GM12891 (cell line): ENCODE measurements at regions not wholly inside any gene's neighbourhood (a gene's known extent, or its start where the extent isn't known, plus 50 kb on each side); places are given as distances from the start of the nearest gene placed in this dataset.
"Not testable (repeated sequence)": the region's sequence is repeated elsewhere in the genome, so short reads cannot be mapped to it uniquely, and the experiment has no call there.

ENCODE experiments used
- DNase-seq: peaks from one replicate; pipeline ENCODE4 v3.0.0; 2011; ENCODE audit warnings: low spot score; ENCODE audit not compliant: insufficient read length
- FAIRE-seq: peaks from 2 replicates; lab custom pipeline; 2011; peaks lifted over from hg19 to GRCh38; lab: Jason Lieb, UNC
- PAX5 ChIP-seq: IDR thresholded peaks from 2 replicates; pipeline ENCODE4 v1.6.1; 2011; ENCODE audit warnings: low read length, moderate library complexity, mild to moderate bottlenecking; ENCODE audit not compliant: insufficient read depth, severe bottlenecking
- POLR2A ChIP-seq: IDR thresholded peaks from 2 replicates; pipeline ENCODE4 v1.6.1; 2011; ENCODE audit warnings: low read depth, low read length, control low read depth
- POLR2AphosphoS5 ChIP-seq: IDR thresholded peaks from 2 replicates; pipeline ENCODE4 v1.6.1; 2011; ENCODE audit warnings: low read depth, low read length, control low read depth
- POU2F2 ChIP-seq: IDR thresholded peaks from 2 replicates; pipeline ENCODE4 v1.6.1; 2011; ENCODE audit warnings: low read depth, mild to moderate bottlenecking, control low read depth, low read length, moderate library complexity
- SPI1 ChIP-seq: IDR thresholded peaks from 2 replicates; pipeline ENCODE4 v1.6.1; 2011; ENCODE audit warnings: low read depth, low read length, control low read depth
- TAF1 ChIP-seq: IDR thresholded peaks from 2 replicates; pipeline ENCODE4 v1.6.1; 2011; ENCODE audit warnings: low read depth, low read length, control low read depth

GRCh38 chr18:30689216-30689615, 353.3 kb downstream of the DSC3 start:
- no peak for TF ChIP-seq POLR2A
- no peak for TF ChIP-seq TAF1
- TF ChIP-seq SPI1: no peak
- no peak for TF ChIP-seq POU2F2
- no peak for TF ChIP-seq PAX5
- TF ChIP-seq POLR2AphosphoS5: no peak
- DNase-seq (no peak), FAIRE-seq (no peak)

GRCh38 chr18:30687501-30687900, 355.0 kb downstream of the DSC3 start:
- TF ChIP-seq SPI1: no peak
- DNase-seq (no peak), FAIRE-seq (no peak)

GRCh38 chr18:30684825-30685481, 357.6 kb downstream of the DSC3 start:
- FAIRE-seq (no peak), DNase-seq (no peak)
- TF ChIP-seq PAX5 (no peak), TAF1 (no peak)

DNA sequence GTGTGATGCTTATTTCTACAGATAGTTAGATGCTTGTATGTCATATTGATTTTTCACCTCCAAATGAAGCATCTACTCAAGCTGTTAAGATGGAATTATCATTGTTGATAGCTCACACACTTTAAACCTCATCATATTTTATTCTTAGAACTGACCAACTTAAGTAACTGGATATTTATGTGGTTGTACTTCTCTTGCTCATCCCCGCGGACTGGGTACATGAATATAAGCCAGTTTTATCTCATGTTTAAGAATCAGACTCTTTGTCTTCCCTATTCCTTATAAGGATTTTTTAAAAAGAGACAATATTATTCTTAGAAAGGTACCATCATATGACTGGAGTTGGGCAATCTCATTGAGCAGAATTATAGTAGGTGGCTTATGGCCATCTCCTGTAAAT, 358.7 kb downstream of the DSC3 start:
- DNase-seq (no peak), FAIRE-seq (no peak)
- TF ChIP-seq POLR2A (no peak), SPI1 (no peak), POLR2AphosphoS5 (no peak), TAF1 (no peak), PAX5 (no peak), POU2F2 (no peak)

- DNase-seq: no peak
- FAIRE-seq: no peak
- TF ChIP-seq POLR2AphosphoS5 (no peak), POU2F2 (no peak), PAX5 (no peak)
Measured at GRCh38 chr18:30682672-30683071, 359.9 kb downstream of the DSC3 start.

DNA sequence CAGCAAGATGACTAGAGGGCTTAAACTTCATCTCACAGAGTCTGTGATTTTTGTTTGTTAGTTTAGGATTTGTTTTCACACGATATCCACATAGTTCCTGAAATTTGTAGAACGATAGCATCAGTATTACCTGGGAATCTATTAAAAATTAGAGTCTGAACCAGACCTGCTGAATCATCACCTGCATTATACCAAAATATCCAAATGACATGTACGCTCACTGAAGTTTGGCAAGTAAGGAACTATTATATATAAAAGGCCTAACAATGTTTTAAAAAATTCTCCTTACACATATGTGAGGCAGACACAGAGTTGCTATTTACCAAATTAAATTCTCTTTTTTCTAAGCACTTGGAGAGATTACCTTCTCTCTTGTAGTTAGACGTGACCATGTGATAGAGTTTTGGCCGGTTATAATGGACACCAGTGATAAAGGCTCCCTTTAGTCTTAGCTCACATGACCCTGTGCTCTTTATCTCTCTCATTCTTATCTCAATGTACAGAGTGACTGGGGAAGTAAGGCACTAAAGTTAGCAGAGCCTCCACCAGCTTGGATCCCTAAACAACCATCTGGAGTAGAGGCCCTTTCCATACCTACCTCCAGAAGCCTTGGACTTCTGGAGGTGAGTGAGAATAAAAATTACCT, 363.1 kb downstream of the DSC3 start:
- DNase-seq: no peak
- TF ChIP-seq POLR2A: no peak
- no peak for TF ChIP-seq SPI1
- TF ChIP-seq POLR2AphosphoS5: no peak
- no peak for TF ChIP-seq TAF1
- no peak for TF ChIP-seq PAX5
- TF ChIP-seq POU2F2: no peak
- FAIRE-seq: no peak

- not testable (repeated sequence) for DNase-seq
Measured at GRCh38 chr18:30677813-30678212, 364.7 kb downstream of the DSC3 start.

GRCh38 chr18:30676053-30676480, 366.5 kb downstream of the DSC3 start:
- TF ChIP-seq POU2F2 (no peak), TAF1 (no peak), POLR2A (no peak), POLR2AphosphoS5 (no peak), SPI1 (no peak), PAX5 (no peak)
- FAIRE-seq (no peak), DNase-seq (no peak)

More at GRCh38 chr18:30677813-30678212, 364.7 kb downstream of the DSC3 start:
- not testable (repeated sequence) for FAIRE-seq

DNA sequence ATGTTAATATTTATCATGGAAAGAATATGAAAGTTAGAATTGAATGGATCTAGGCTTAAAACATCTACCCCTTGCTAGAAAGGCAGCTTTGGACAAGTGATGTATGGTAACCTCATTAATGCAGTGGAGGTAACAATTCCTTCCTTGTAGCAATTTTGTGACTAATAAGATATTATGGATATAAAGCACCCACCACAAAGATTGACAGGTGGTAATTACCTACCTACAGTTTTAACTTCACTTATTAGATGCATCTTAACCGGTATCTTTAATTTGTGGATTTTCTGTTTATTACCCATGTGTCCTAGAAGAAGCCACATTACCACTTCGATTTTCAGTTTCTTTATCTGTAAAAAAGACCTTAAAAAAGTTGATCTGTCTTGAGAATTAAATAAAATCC, 367.0 kb downstream of the DSC3 start:
- FAIRE-seq: no peak
- TF ChIP-seq SPI1: no peak
- TF ChIP-seq POLR2AphosphoS5: no peak
- TF ChIP-seq POU2F2: no peak
- TF ChIP-seq TAF1: no peak
- TF ChIP-seq POLR2A: no peak
- TF ChIP-seq PAX5: no peak
- no peak for DNase-seq

DNA sequence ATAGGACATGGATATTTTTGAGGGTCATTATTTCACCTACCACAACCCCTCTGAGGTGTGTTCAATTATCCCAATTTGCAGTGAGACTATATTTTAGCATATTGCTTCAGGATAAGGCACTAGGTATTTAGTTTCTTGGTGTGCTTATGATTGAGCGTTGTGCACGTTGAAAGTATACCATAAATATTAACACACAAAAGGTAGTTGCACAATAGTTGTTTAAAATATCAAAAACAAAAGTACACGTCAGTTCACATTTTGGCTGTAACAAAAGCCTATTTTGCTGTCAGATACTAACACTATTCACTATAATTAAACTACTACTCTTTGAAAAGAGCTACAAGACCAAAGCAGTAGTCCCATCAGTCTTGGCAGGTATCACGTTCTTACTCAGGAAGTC, 367.5 kb downstream of the DSC3 start:
- DNase-seq (no peak), FAIRE-seq (no peak)
- no peak for TF ChIP-seq PAX5
- no peak for TF ChIP-seq POLR2A
- TF ChIP-seq SPI1: no peak
- no peak for TF ChIP-seq POLR2AphosphoS5
- no peak for TF ChIP-seq TAF1
- no peak for TF ChIP-seq POU2F2

DNA sequence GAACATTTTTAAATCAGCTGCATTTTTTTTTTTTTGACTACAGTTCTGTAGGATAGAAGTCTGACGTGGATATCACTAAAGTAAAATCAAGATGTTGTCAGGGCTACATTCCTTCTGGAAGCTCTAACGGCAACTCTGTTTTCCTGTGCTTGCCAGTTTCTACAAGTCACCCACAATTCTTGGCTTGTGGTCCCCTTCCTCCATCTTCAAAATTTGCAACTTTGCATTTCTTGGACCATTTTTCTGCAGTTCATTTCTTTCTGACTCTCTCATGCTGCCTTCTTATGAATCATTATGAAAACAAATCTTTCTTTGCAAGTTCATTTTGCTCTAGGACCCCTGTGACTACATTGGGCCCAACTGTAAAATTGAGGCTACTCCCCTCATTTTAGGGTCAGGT, 367.9 kb downstream of the DSC3 start:
- FAIRE-seq: no peak
- TF ChIP-seq POLR2A (no peak), SPI1 (no peak), POU2F2 (no peak), PAX5 (no peak), POLR2AphosphoS5 (no peak), TAF1 (no peak)
- DNase-seq: no peak

DNA sequence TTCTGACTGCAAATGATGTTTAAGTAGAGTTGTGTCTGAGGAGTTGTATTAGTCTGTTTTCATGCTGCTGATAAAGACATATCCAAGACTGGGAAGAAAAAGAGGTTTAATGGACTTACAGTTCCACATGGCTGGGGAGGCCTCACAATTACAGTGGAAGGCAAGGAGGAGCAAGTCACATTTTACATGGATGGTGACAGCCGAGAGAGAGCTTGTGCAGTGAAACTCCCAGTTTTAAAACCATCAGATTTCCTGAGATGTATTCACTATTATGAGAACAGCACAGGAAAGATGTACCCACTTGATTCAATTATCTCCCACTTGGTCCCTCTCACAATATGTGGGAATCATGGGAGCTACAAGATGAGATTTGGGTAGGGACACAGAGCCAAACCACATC, 370.1 kb downstream of the DSC3 start:
- FAIRE-seq, DNase-seq: not testable (repeated sequence)
